Stimulated activated CD8-positive, alpha-beta memory T cell treated with anti-CD3 and anti-CD28 coated beads, Interleukin-4, amount 100 ng/mL, for 48 hours (primary cell): ENCODE measurements at regions not wholly inside any gene's neighbourhood (a gene's known extent, or its start where the extent isn't known, plus 50 kb on each side); places are given as distances from the start of the nearest gene placed in this dataset.
"Not testable (repeated sequence)": the region's sequence is repeated elsewhere in the genome, so short reads cannot be mapped to it uniquely, and the experiment has no call there.

Experiments used
- DNase-seq: peaks from one replicate; pipeline ENCODE4 v3.0.0-alpha.2; 2020

- DNase-seq = no peak
Observed at GRCh38 chr17:36823850-36824677, 113.2 kb upstream of the LHX1 start.

DNA sequence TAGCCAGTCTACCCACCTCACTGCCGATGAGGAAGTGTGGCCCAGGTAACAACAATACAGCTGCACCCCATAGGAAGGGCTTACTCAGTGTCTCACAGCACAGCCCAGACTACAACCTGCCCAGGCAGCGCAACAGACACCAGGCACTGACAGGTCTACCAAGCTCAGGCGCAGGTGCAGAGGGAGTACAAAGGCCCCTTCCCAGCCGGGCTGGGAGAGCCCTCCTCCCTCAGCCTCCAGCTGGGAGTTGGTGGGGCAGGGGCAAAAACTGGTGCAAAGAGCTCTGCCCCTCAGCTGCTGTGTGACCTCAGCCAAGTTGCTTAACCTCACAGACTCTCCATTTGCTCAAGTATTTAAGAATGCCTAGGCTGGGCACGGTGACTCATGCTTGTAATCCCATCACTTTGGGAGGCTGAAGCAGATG lies 112.6 kb upstream of the LHX1 start:
- no peak for DNase-seq

GRCh38 chr17:36825113-36825512 lies 112.2 kb upstream of the LHX1 start:
- DNase-seq = no peak

GRCh38 chr17:36825521-36825920 lies 111.8 kb upstream of the LHX1 start:
- DNase-seq = no peak

DNA sequence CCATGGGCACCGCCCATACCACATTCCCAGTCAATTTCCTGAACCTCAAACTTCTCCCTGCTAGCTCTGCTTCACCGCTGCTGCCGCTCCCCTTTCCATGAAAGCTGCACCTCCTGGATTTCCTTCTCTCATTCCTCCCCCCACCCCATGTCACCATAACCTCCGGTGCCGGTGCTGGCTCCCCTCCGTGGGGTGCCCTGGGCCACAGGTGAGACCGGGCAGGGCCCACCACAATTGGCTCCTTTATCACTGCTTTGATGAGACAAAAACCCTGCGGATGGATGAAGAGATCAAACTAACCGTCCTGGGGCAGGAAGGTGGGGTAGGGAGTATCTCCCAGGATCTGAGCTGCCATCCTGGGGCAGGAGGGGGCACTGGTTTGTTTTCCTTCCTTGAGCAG lies 111.3 kb upstream of the LHX1 start:
- no peak for DNase-seq

GRCh38 chr17:36827081-36827480 lies 110.2 kb upstream of the LHX1 start:
- DNase-seq = no peak

GRCh38 chr17:36829676-36830075 lies 107.6 kb upstream of the LHX1 start:
- DNase-seq = no peak

GRCh38 chr17:36833279-36833678 lies 104.0 kb upstream of the LHX1 start:
- no peak for DNase-seq

- DNase-seq = no peak
Observed at GRCh38 chr17:36835036-36835435, 102.2 kb upstream of the LHX1 start.

- DNase-seq = no peak
Observed at GRCh38 chr17:36837195-36837938, 99.9 kb upstream of the LHX1 start.

GRCh38 chr17:36837939-36838272 lies 99.4 kb upstream of the LHX1 start:
- no peak for DNase-seq

DNA sequence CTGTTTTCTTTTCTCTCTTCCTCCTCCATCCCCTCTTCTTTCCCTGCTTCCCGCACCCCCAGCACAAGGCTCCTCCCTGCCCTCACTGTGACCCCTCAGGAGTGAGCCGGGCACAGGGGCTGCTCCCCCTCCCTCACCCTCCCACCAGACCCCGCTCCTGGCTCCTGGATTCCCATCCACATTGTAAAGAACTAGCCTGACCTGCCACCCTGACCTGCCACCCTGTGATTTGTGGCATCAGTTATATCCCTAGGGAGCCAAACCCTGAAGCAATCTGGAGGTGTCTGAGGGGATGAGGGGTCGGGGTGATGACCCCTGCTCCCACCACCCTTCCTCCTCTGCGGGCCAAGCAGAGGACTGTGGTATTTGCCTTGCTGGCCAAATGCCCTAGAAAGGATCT lies 98.0 kb upstream of the LHX1 start:
- no peak for DNase-seq

DNA sequence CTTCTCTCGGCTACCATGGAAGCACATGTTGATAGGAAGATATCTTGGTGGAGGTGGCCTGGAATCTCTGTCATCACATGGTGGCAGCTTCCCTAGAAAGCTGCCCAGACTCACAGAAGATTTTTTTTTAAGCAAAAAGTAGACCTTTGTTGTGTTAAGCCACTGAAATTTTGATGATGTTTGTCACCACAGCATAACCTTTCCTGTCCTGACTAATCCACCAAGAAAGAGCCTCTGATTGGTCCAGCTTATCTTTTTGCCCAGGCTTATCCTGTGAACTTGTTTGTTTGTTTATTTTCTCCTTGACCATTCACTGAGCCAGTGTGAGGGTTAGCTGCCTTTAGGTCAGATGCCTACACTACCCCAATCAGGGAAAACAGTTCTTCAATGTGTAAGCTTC lies 96.5 kb upstream of the LHX1 start:
- no peak for DNase-seq

DNA sequence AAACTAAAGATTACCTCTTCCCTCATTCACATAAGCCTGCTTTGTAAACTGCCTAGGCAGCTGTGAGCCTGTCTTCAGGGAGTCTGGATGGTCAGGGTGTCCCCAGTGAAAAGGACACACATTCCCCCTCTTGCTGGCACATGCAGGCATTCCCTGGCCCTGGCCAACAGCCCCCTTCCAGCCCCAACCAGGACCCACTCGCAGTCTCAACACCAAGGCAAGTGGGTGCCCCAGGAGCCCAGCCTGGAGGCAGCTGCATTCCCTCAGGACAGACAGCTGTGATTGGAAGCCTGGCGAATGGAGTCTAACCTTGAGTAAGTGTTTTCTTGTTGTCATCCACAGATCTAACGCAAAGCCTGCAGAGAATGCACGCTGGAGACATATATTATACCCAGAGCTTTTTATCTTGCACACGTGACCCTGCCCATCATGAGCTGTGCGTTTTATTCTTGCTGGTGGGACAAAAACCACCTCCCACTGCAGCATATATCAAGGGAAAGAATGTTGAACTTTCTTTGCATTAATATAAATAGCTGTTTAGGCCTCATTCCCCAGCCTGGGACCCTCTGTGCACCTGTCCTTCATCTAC lies 95.0 kb upstream of the LHX1 start:
- no peak for DNase-seq

DNA sequence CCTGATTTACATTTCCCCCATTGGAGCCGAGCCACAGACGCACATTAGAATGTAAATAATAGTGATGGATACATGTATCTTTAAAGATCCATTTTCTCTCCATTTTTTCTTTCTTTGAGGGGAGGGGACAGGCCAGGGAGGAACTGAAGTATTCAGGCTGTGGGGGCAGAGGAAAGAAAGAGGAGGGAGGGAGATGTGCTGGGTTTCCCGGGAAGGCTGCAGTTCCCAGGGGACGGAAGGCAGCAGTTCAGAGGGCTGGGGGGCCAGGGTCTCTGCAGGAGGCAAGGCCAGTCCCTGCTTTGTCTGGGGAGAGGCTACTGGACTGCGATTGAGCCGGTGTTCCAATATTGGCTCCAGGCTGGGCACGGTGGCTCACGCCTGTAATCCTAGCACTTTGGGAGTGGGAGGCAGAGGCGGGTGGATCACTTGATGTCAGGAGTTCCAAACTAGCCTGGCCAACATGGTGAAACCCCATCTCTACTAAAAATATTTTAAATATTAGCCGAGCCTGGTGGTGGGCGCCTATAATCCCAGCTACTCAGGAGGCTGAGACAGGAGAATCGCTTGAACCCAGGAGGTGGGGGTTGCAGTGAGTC lies 94.2 kb upstream of the LHX1 start:
- DNase-seq = no peak

- DNase-seq = no peak
Observed at GRCh38 chr17:36844013-36844412, 93.3 kb upstream of the LHX1 start.

- DNase-seq = no peak
Observed at GRCh38 chr17:36844601-36845000, 92.7 kb upstream of the LHX1 start.

- DNase-seq = no peak
Observed at GRCh38 chr17:36845916-36846315, 91.4 kb upstream of the LHX1 start.

DNA sequence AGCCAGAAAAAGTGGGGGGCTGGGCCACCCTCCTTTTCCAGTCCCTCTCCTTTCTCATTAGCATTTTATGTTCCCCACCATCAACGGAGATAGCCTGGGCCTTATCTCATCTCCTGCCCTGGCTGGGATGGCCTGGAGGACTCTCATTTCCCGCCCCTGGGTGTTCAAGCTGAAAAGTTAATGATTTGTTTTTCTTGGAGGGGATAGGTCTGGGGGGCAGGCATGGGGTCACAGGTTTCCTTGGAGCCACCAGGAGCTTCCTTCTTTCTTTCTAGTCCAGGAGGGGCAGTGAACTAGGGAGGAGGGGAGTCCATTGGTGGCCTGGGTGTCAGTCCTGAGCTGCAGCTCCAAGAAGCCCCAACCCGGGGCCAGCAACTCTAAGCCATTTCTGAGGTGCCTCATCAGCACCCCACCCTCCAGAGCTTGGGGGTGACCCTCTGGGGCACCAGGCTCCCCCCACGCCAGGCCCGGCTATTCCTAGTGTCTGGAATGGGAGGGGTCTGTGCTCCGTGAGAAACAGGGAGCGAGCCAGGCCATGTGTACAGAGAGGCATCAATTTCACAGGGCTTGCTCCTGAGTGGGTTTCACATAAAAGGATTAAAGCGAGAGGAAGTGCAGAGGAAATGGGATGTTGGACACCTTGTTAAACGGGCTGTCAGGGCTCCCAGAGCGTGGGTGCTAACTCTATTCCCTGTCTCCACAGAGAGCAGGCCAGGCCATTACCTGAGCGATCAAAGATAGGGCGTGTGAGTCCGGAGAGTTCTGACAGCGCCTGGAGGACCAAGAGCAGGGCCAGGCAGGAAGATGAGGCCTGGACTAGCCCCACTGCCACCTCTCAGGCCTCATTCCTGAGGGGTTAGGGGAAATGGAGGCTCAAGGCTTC lies 90.6 kb upstream of the LHX1 start:
- DNase-seq = no peak

DNA sequence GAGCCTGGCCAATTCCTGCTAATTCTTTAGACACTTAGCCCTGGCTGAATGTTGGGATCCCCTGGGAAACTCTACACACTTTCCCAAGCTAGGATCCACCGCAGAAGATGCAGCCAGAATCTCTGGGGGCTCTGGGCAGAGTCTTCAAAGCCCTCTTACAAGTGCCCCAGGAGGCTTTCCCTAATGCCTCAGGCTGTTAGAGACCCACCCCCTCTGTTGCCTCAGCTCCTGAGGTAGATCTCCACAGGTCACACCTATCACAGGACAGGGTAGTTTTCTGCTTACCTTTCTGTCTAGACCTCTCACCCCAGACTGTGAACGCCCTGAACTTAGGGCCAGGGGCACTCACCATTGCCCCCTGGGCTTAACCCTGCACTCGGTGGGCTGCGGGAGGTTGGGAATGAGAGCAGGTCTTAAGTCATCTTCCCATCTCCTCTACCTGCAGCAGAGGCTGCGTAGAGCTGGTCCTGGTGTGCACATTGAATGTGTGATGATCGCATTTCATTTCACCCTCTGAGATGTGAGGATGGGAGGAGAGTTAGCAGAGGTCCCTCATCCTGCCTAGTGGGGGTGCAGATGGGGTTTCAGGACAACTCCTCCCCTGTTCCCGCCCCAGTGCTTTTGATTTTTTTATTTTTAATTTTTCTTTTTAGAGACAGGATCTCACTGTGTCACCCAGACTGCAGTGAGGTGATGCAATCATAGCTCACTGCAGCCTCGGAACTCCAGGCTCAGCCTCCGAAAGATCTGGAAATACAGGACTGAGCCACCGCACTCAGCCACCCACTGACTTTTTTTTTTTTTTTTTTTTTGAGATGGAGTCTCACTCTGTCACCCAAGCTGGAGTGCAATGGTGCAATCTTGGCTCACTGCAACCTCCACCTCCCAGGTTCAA lies 89.0 kb upstream of the LHX1 start:
- no peak for DNase-seq

DNA sequence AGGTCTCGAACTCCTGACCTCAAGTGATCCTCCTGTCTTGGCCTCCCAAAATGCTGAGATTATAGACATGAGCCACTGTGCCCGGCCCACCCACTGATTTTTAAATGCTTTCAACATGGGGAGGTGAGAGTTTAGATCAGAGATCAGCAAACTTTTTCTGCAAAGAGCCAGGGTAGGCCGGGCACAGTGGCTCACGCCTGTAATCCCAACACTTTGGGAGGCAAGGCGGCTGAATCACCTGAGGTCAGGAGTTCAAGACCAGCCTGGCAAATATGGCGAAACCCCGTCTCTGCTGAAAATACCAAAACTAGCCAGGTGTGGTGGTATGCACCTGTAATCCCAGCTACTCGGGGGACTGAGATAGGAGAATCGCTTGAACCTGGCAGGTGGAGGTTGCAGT lies 88.3 kb upstream of the LHX1 start:
- not testable (repeated sequence) for DNase-seq
